Ovary (tissue), 3 donors: ENCODE measurements at regions not wholly inside any gene's neighbourhood (a gene's known extent, or its start where the extent isn't known, plus 50 kb on each side); places are given as distances from the start of the nearest gene placed in this dataset.

Experiments
- CTCF ChIP-seq, 3 donors: fragments of 450-650 bp in 2 of 3; fragments of 200-600 bp in 1 of 3; IDR thresholded peaks; one replicate each; pipeline versions ENCODE4 v1.5.1 to v1.8.0; 2016 to 2022; ENCODE audit warnings: antibody characterized with exemption in 3 of 3, mild to moderate bottlenecking in 1 of 3
- POLR2A ChIP-seq: fragments of 450-650 bp; IDR thresholded peaks from one replicate; pipeline ENCODE4 v1.6.1; 2017; ENCODE audit warnings: antibody characterized with exemption, mild to moderate bottlenecking, moderate library complexity
- donor health status: DM: no; HTN: no; CAD: no.

- TF ChIP-seq POLR2A: no peak
- TF ChIP-seq CTCF (IDR thresholded peaks at IDR 0.05): no peak
These were observed 164.0 kb upstream of the HEY2 start for GRCh38 chr6:125585470-125585869.
